ENCODE measurements at regions not wholly inside any gene's neighbourhood (a gene's known extent, or its start where the extent isn't known, plus 50 kb on each side); places are given as distances from the start of the nearest gene placed in this dataset.
"Not testable (repeated sequence)": the region's sequence is repeated elsewhere in the genome, so short reads cannot be mapped to it uniquely, and the experiment has no call there.

- DNase-seq (ENCODE audit: low read depth), result no peak
Observed at GRCh38 chr18:1848716-1849115, 722.6 kb downstream of the METTL4 start.

- DNase-seq (ENCODE audit: low read depth), result no peak
Observed at GRCh38 chr18:1849386-1849785, 721.9 kb downstream of the METTL4 start.

DNA sequence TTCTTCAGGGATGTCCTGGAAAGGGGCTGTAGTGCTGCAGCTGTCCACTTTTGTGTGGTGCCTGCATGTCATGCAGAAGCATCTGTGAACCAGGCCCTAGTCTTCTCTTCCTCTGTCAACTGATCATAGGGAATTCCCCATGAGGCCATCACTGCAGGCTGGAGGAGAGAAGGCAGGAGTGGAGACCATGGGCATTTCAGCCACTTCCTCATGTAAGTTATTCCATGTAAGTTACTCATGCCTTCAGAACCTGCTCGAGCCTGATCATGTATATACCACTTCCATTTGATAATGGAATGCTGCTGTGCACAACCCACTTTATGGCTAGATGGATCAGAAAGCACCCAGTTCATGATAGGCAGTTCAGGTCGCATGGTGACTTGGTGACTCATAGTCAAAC is 714.0 kb downstream of the METTL4 start:
- not testable (repeated sequence) for DNase-seq (ENCODE audit: low read depth)

DNA sequence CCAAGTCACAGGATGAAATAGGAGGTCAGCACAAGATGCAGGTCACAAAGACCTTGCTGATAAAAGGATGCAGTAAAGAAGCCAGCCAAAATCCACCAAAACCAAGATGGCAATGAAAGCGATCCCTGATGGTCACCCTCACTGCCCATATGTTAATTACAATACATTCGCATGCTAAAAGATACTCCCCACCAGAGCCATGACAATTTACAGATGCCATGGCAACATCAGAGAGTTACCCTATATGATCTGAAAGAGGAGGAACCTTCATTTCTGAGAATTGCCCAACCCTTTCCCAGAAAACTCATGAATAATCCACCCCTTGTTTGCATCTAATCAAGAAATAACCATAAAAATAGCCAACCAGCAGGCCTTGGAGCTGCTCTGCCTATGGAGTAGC is 709.8 kb downstream of the METTL4 start:
- DNase-seq (ENCODE audit: low read depth), result no peak

DNA sequence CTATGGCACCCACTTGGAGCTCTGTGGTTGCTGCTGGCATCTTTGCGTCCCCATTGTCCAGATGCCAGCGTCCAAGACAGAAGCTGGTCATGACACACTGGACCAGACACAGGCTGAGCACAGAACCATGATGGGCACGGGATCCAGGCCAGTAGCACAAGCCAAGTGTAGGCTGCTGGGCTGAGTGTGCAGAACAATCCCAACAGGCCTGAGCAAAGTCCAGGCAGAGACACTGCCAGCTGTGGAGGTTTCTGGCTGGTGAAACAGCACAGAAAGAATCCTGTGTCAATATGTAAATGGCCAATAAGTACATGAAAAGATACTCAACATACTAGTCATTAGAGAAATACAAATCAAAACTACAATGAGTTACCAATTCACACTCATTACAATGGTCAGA is 705.4 kb downstream of the METTL4 start:
- no peak for DNase-seq (ENCODE audit: low read depth)

GRCh38 chr18:1872274-1872673 is 699.0 kb downstream of the METTL4 start:
- DNase-seq (ENCODE audit: low read depth), result no peak

GRCh38 chr18:1875219-1875618 is 696.1 kb downstream of the METTL4 start:
- no peak for DNase-seq (ENCODE audit: low read depth)

- DNase-seq (ENCODE audit: low read depth), result no peak
Observed at GRCh38 chr18:1884623-1885022, 686.7 kb downstream of the METTL4 start.

GRCh38 chr18:1891641-1892040 is 679.7 kb downstream of the METTL4 start:
- DNase-seq (ENCODE audit: low read depth), result no peak

GRCh38 chr18:1892191-1892590 is 679.1 kb downstream of the METTL4 start:
- no peak for DNase-seq (ENCODE audit: low read depth)

DNA sequence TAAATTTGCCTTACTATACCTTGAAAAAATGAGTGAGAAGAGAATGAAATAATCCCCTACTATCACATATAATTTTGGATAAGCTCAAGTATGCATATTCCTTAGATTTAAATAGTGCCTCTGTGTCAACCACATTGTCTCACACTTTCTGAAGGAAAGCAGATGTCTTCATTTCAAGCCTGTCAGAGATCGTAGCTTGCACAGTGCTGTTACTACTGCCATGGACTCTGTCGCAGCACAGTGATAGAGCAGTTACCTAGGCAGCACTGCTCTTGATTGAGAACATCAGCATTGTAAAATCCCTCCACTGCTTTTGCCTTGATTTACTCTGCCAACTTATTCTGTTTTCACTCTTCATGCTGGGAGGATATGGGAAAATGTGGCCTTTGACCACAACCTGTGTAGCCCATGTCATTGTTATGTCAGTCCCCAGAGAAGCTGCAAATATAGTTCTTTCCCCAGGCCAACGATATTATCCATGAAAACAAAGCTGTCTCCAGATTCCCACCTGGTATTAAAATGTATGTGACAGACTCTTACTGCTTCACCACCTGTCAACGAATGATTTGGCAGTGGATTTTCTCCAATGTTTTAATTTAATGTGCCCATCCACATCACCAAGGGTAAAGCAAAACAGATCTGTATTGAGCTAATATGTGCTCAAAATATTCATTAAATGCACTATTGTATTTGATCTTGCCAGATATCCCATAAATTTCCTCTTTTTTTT is 675.7 kb downstream of the METTL4 start:
- no peak for DNase-seq (ENCODE audit: low read depth)

GRCh38 chr18:1906421-1906820 is 664.9 kb downstream of the METTL4 start:
- no peak for DNase-seq (ENCODE audit: low read depth)

- no peak for DNase-seq (ENCODE audit: low read depth)
Observed at GRCh38 chr18:1907470-1908206, 663.7 kb downstream of the METTL4 start.

- DNase-seq (ENCODE audit: low read depth), result no peak
Observed at GRCh38 chr18:1914489-1914888, 656.8 kb downstream of the METTL4 start.

- no peak for DNase-seq (ENCODE audit: low read depth)
Observed at GRCh38 chr18:1916869-1917523, 654.3 kb downstream of the METTL4 start.

GRCh38 chr18:1917569-1917968 is 653.7 kb downstream of the METTL4 start:
- DNase-seq (ENCODE audit: low read depth), result no peak

- no peak for DNase-seq (ENCODE audit: low read depth)
Observed at GRCh38 chr18:1922066-1922465, 649.2 kb downstream of the METTL4 start.

DNA sequence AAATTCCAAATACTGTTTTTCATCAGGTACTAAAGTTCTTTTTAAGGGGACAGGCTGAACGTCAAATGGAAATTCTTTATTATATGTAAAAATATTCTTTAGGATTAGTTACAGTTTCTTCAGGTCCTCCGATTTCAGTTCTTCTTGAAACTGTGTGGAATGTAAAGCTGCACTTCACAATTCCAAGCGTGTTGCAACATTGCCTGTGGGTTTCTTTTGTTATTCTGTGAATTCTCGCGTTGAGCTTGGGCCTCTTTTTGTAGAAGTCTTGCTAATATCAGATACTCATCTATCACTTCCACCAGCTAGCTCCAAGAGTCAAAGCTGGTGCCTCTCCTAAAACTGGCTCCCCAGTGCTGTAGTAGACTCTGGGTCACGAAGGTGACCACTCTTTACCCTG is 642.6 kb downstream of the METTL4 start:
- DNase-seq (ENCODE audit: low read depth), result no peak

DNA sequence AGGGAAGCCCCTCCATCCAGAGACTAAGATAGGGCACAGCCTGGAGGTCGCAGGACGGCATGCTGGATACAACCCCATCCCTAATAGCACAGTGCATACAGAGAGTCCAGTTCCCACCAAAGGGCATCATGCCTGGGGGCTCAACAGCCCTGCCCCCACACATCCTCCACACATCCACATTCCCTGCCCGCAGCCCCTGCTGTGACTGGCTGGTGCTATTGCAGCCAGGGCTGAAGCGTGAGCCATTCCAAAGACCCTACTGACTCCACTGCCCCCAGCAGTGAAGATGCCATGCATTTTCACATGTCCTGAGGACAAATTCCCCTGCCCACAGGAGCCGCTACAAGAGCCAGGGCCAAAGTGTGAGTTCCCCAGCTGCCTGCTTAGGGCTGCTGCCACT is 641.6 kb downstream of the METTL4 start:
- DNase-seq (ENCODE audit: low read depth), result no peak

DNA sequence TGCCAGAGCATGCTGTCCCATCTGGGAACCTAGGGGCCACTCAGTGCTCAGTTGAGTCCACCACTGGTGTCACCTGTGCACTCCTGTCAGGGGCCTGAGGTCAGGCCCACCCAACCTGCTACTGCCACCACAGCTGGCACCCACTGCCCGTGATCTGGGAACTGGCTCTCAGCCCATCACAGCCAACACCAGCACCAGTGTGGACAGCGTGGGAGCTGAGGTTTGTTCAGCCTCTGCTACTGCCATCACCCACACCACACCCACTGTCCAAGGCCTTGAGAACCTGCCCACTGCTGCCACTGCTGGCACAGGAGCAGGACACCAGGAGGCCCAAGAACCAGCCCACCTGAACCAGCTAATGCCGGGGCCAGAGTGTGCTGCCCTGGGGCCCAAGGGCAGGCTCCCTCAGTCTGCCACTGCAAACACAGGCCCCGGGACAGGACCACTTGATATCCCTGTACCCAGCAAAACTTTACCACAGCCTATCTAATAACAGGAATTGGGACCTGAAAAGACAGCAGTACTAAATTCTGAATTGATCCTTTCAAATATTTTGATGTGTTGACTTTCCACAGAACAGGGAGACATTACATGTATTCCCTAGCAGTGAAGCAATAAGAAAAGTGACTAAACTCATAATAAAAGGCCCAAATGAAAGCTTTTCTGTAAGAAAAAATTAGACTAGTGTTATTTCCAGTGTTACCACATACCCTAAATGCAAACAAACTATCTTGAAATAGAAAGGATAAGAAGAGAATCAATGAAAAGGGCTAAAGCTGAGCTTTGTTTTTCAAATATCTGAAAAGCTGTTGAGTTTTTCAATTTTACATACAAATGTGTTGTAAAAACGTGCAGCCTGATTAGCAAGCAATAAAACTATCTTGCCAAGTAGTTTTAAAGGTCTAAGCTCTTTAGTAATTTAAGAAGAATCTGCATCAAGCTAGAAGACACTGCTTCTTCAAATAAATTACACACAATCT is 640.7 kb downstream of the METTL4 start:
- DNase-seq (ENCODE audit: low read depth), result no peak

GRCh38 chr18:1952486-1952885 is 618.8 kb downstream of the METTL4 start:
- no peak for DNase-seq (ENCODE audit: low read depth)
